Stimulated activated effector memory CD8-positive, alpha-beta T cell treated with anti-CD3 and anti-CD28 coated beads, Interleukin-12 subunit alpha, Interleukin-12 subunit beta, amount 100 ng/mL, for 72 hours (primary cell): ENCODE measurements at regions not wholly inside any gene's neighbourhood (a gene's known extent, or its start where the extent isn't known, plus 50 kb on each side); places are given as distances from the start of the nearest gene placed in this dataset.

Experiments used
- ATAC-seq: fragments of 150-1000 bp; cut with Tn5 transposase; 2 replicates; pipeline ENCODE4 v1.10.0; 2021
- DNase-seq, 2 donors: peaks; one replicate each; pipeline ENCODE4 v3.0.0; 2021 to 2022; ENCODE audit warnings: low spot score in 2 of 2
- H3K27ac Mint-ChIP-seq: one replicate; pipeline ENCODE4 v1.8.0; 2022; ENCODE audit warnings: mild to moderate bottlenecking, mixed read lengths
- H3K36me3 Mint-ChIP-seq: one replicate; pipeline ENCODE4 v1.8.0; 2022; ENCODE audit warnings: mild to moderate bottlenecking, mixed read lengths
- H3K4me1 Mint-ChIP-seq: one replicate; pipeline ENCODE4 v1.8.0; 2022; ENCODE audit warnings: mixed read lengths
- H3K4me3 Mint-ChIP-seq: one replicate; pipeline ENCODE4 v1.8.0; 2022; ENCODE audit warnings: mild to moderate bottlenecking, mixed read lengths
- H3K9me3 Mint-ChIP-seq: one replicate; pipeline ENCODE4 v1.8.0; 2022; ENCODE audit warnings: mixed read lengths

- Mint-ChIP-seq H3K27ac (no peak overlapping the region), H3K4me1 (peaks cover 20% of the 10 kb centered on the region), H3K4me3 (peak overlapping the region; percentile 65), H3K36me3 (no peaks in the 10 kb centered on the region), H3K9me3 (no peaks in the 10 kb centered on the region)
- DNase-seq (no peak), ATAC-seq (no peak)
These were observed 94.8 kb upstream of the NHSL1 start for GRCh38 chr6:138593909-138594757.

GRCh38 chr6:138594758-138595140, 95.5 kb upstream of the NHSL1 start:
- Mint-ChIP-seq H3K27ac (no peak overlapping the region), H3K36me3 (no peaks in the 10 kb centered on the region), H3K4me1 (peaks cover 20% of the 10 kb centered on the region), H3K4me3 (no peak overlapping the region), H3K9me3 (no peaks in the 10 kb centered on the region)
- DNase-seq = no peak
- ATAC-seq = no peak

GRCh38 chr6:138596126-138596525, 96.8 kb upstream of the NHSL1 start:
- peaks cover 20% of the 10 kb centered on the region for H3K4me1 Mint-ChIP-seq
- H3K36me3 Mint-ChIP-seq = no peaks in the 10 kb centered on the region
- no peak overlapping the region for H3K27ac Mint-ChIP-seq
- DNase-seq = no peak
- no peaks in the 10 kb centered on the region for H3K9me3 Mint-ChIP-seq
- no peak overlapping the region for H3K4me3 Mint-ChIP-seq
- ATAC-seq = no peak

GRCh38 chr6:138596591-138596990, 97.3 kb upstream of the NHSL1 start:
- H3K4me3 Mint-ChIP-seq = no peak overlapping the region
- no peaks in the 10 kb centered on the region for H3K9me3 Mint-ChIP-seq
- no peak overlapping the region for H3K27ac Mint-ChIP-seq
- no peaks in the 10 kb centered on the region for H3K36me3 Mint-ChIP-seq
- H3K4me1 Mint-ChIP-seq = peaks cover 20% of the 10 kb centered on the region
- DNase-seq (no peak), ATAC-seq (no peak)

- ATAC-seq (no peak), DNase-seq (no peak)
- H3K27ac Mint-ChIP-seq = no peak overlapping the region
- H3K9me3 Mint-ChIP-seq = no peaks in the 10 kb centered on the region
- no peak overlapping the region for H3K4me3 Mint-ChIP-seq
- H3K4me1 Mint-ChIP-seq = peaks cover 20% of the 10 kb centered on the region
- no peaks in the 10 kb centered on the region for H3K36me3 Mint-ChIP-seq
These were observed 98.0 kb upstream of the NHSL1 start for GRCh38 chr6:138597336-138597735.

GRCh38 chr6:138598562-138599173, 99.4 kb upstream of the NHSL1 start:
- no peaks in the 10 kb centered on the region for H3K9me3 Mint-ChIP-seq
- H3K27ac Mint-ChIP-seq = no peak overlapping the region
- H3K4me3 Mint-ChIP-seq = no peak overlapping the region
- H3K36me3 Mint-ChIP-seq = no peaks in the 10 kb centered on the region
- peaks cover 9% of the 10 kb centered on the region for H3K4me1 Mint-ChIP-seq
- DNase-seq = no peak
- ATAC-seq = no peak

GRCh38 chr6:138600261-138600660, 101.0 kb upstream of the NHSL1 start:
- Mint-ChIP-seq H3K27ac (no peak overlapping the region), H3K9me3 (no peaks in the 10 kb centered on the region), H3K4me3 (no peak overlapping the region), H3K36me3 (no peaks in the 10 kb centered on the region), H3K4me1 (no peaks in the 10 kb centered on the region)
- ATAC-seq = no peak
- no peak for DNase-seq

GRCh38 chr6:138600726-138601125, 101.4 kb upstream of the NHSL1 start:
- no peaks in the 10 kb centered on the region for H3K4me1 Mint-ChIP-seq
- DNase-seq (no peak), ATAC-seq (no peak)
- no peak overlapping the region for H3K27ac Mint-ChIP-seq
- no peaks in the 10 kb centered on the region for H3K9me3 Mint-ChIP-seq
- H3K36me3 Mint-ChIP-seq = no peaks in the 10 kb centered on the region
- no peak overlapping the region for H3K4me3 Mint-ChIP-seq

- ATAC-seq (no peak), DNase-seq (no peak)
- no peaks in the 10 kb centered on the region for H3K4me1 Mint-ChIP-seq
- H3K27ac Mint-ChIP-seq = no peak overlapping the region
- no peak overlapping the region for H3K4me3 Mint-ChIP-seq
- no peaks in the 10 kb centered on the region for H3K36me3 Mint-ChIP-seq
- H3K9me3 Mint-ChIP-seq = no peaks in the 10 kb centered on the region
These were observed 101.8 kb upstream of the NHSL1 start for GRCh38 chr6:138601128-138601527.

GRCh38 chr6:138605958-138606357, 106.7 kb upstream of the NHSL1 start:
- Mint-ChIP-seq H3K36me3 (no peaks in the 10 kb centered on the region), H3K4me3 (no peak overlapping the region), H3K9me3 (no peaks in the 10 kb centered on the region), H3K4me1 (no peaks in the 10 kb centered on the region), H3K27ac (no peak overlapping the region)
- ATAC-seq = no peak
- no peak for DNase-seq

- DNase-seq = no peak
- H3K4me1 Mint-ChIP-seq = no peaks in the 10 kb centered on the region
- no peaks in the 10 kb centered on the region for H3K9me3 Mint-ChIP-seq
- H3K4me3 Mint-ChIP-seq = no peak overlapping the region
- ATAC-seq = no peak
- H3K36me3 Mint-ChIP-seq = no peaks in the 10 kb centered on the region
- H3K27ac Mint-ChIP-seq = no peak overlapping the region
These were observed 108.5 kb upstream of the NHSL1 start for GRCh38 chr6:138607478-138608433.

- no peak for DNase-seq
- Mint-ChIP-seq H3K4me3 (no peak overlapping the region), H3K27ac (no peak overlapping the region), H3K9me3 (no peaks in the 10 kb centered on the region), H3K36me3 (no peaks in the 10 kb centered on the region), H3K4me1 (no peaks in the 10 kb centered on the region)
- ATAC-seq = no peak
These were observed 109.6 kb upstream of the NHSL1 start for GRCh38 chr6:138608896-138609295.

GRCh38 chr6:138609801-138610430, 110.6 kb upstream of the NHSL1 start:
- ATAC-seq (no peak), DNase-seq (no peak)
- Mint-ChIP-seq H3K36me3 (no peaks in the 10 kb centered on the region), H3K27ac (no peak overlapping the region), H3K4me3 (no peak overlapping the region), H3K4me1 (no peaks in the 10 kb centered on the region), H3K9me3 (no peaks in the 10 kb centered on the region)

- no peaks in the 10 kb centered on the region for H3K9me3 Mint-ChIP-seq
- ATAC-seq (no peak), DNase-seq (no peak)
- no peaks in the 10 kb centered on the region for H3K36me3 Mint-ChIP-seq
- H3K4me3 Mint-ChIP-seq = no peak overlapping the region
- no peaks in the 10 kb centered on the region for H3K4me1 Mint-ChIP-seq
- H3K27ac Mint-ChIP-seq = no peak overlapping the region
These were observed 111.5 kb upstream of the NHSL1 start for GRCh38 chr6:138610816-138611215.

GRCh38 chr6:138614151-138614550, 114.9 kb upstream of the NHSL1 start:
- Mint-ChIP-seq H3K36me3 (no peaks in the 10 kb centered on the region), H3K27ac (no peak overlapping the region), H3K4me1 (no peaks in the 10 kb centered on the region), H3K4me3 (no peak overlapping the region), H3K9me3 (no peaks in the 10 kb centered on the region)
- DNase-seq (peak in 1 of 2 donors; percentile 17), ATAC-seq (no peak)
